ENCODE measurements at regions not wholly inside any gene's neighbourhood (a gene's known extent, or its start where the extent isn't known, plus 50 kb on each side); places are given as distances from the start of the nearest gene placed in this dataset.

- no peak for TF ChIP-seq CTCF (IDR thresholded peaks at IDR 0.05; ENCODE audit: insufficient read depth, low read depth, low read length)
- H3K4me3 ChIP-seq (ENCODE audit: low read depth, low read length): no peak overlapping the region
- no peak for DNase-seq (ENCODE audit: low read depth)
These were observed 464.4 kb downstream of the CDH11 start for GRCh38 chr16:64657316-64658011.

- no peak for DNase-seq (ENCODE audit: low read depth)
- H3K4me3 ChIP-seq (ENCODE audit: low read depth, low read length): no peak overlapping the region
- TF ChIP-seq CTCF (IDR thresholded peaks at IDR 0.05; ENCODE audit: insufficient read depth, low read depth, low read length): no peak
These were observed 465.4 kb downstream of the CDH11 start for GRCh38 chr16:64656471-64656870.

- DNase-seq (ENCODE audit: low read depth): peak; percentile 34
- TF ChIP-seq CTCF (IDR thresholded peaks at IDR 0.05; ENCODE audit: insufficient read depth, low read depth, low read length): no peak
These were observed 467.7 kb downstream of the CDH11 start for GRCh38 chr16:64654178-64654577.

GRCh38 chr16:64648282-64648681 is 473.6 kb downstream of the CDH11 start:
- H3K4me3 ChIP-seq (ENCODE audit: low read depth, low read length): no peak overlapping the region
- DNase-seq (ENCODE audit: low read depth): no peak
- TF ChIP-seq CTCF (IDR thresholded peaks at IDR 0.05; ENCODE audit: insufficient read depth, low read depth, low read length): no peak

More at GRCh38 chr16:64654178-64654577, 467.7 kb downstream of the CDH11 start:
- no peak overlapping the region for H3K4me3 ChIP-seq (ENCODE audit: low read depth, low read length)

- no peak for DNase-seq (ENCODE audit: low read depth)
- no peak overlapping the region for H3K4me3 ChIP-seq (ENCODE audit: low read depth, low read length)
- no peak for TF ChIP-seq CTCF (IDR thresholded peaks at IDR 0.05; ENCODE audit: insufficient read depth, low read depth, low read length)
These were observed 480.5 kb downstream of the CDH11 start for GRCh38 chr16:64641343-64641742.

- no peak for TF ChIP-seq CTCF (IDR thresholded peaks at IDR 0.05; ENCODE audit: insufficient read depth, low read depth, low read length)
- no peak for DNase-seq (ENCODE audit: low read depth)
- no peak overlapping the region for H3K4me3 ChIP-seq (ENCODE audit: low read depth, low read length)
These were observed 483.1 kb downstream of the CDH11 start for GRCh38 chr16:64638766-64639165.

- DNase-seq (ENCODE audit: low read depth): no peak
- no peak overlapping the region for H3K4me3 ChIP-seq (ENCODE audit: low read depth, low read length)
- TF ChIP-seq CTCF (IDR thresholded peaks at IDR 0.05; ENCODE audit: insufficient read depth, low read depth, low read length): no peak
These were observed 492.2 kb downstream of the CDH11 start for GRCh38 chr16:64629622-64630021.

Measured in fibroblast of villous mesenchyme (primary cell).